ENCODE measurements at regions not wholly inside any gene's neighbourhood (a gene's known extent, or its start where the extent isn't known, plus 50 kb on each side); places are given as distances from the start of the nearest gene placed in this dataset.
"Not testable (repeated sequence)": the region's sequence is repeated elsewhere in the genome, so short reads cannot be mapped to it uniquely, and the experiment has no call there.

DNA sequence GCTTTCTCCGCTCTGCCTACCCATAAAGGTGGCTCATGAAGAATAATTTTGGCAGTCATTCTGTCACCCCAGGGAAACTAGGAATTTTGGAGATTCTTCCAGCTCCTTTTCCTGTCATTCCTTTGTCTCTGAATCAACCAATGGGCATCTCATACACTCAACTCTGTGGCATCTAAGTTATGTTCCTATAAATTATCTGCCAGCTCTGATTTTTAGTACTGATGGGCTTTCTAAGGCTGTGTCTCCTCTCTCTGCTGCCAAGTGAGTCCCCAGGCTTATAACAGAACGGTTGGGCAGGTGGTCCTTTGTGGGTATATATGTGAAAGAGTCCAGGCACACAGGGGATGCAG, 226.8 kb downstream of the NMUR2 start:
- DNase-seq (ENCODE audit: low spot score), result no peak

DNA sequence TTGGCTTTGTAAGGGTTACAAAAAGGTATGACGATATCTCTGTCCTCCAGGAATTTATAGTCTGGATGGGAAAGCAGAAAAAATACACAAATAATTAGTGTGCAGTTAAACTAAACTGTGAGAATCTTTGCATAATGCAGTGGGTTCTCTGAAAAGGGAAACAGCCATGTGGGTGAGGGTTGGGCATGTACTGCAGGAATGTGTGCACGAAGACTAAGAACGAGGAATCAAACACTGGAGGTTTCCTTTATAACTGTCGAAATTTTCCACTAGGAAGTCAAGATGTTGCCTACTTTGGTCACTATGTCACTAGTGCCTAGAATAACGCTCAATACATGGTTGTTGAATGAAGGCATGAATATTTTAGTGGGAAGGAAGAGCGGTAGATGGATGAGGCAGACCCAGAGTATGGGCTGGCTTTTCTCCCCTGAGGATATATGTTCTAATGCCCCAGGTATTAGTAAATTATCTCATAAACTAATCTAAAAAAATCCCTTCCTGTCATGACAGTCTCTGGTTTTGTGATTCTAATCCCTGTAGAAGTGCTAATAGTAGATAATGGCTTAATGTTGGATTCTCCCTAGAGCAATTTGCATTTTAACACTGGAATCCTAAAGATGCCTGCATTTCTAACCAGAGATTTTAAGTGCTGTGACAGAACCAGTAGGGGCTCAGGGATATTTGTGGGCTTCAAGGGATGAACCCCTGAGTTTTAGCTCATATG, 227.3 kb downstream of the NMUR2 start:
- DNase-seq (ENCODE audit: low spot score), result no peak

- DNase-seq (ENCODE audit: low spot score), result no peak
Measured at GRCh38 chr5:152171888-152172287, 233.2 kb downstream of the NMUR2 start.

- no peak for DNase-seq (ENCODE audit: low spot score)
Measured at GRCh38 chr5:152170350-152170749, 234.7 kb downstream of the NMUR2 start.

DNA sequence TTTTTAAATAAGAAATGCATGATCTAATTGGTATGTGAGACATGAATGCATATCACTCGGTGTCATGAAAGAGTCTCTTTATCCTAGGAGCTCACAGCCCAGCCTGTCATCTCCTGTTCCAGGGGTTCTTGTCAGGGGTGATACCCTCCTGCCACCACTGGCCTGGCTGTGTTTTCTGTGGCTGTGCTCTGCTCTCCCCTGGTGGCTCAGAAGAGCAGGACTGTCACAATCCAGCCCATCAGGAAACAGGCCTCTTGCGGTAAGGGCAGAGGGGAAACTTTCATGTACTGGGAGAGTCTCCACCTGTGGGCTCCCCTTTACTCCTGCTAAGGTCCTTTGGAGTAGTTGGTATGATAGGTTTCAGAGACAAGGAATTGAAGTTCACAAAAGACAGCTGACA, 240.2 kb upstream of the GLRA1 start:
- DNase-seq (ENCODE audit: low spot score), result no peak

GRCh38 chr5:152159894-152160293, 235.2 kb upstream of the GLRA1 start:
- not testable (repeated sequence) for DNase-seq (ENCODE audit: low spot score)

DNA sequence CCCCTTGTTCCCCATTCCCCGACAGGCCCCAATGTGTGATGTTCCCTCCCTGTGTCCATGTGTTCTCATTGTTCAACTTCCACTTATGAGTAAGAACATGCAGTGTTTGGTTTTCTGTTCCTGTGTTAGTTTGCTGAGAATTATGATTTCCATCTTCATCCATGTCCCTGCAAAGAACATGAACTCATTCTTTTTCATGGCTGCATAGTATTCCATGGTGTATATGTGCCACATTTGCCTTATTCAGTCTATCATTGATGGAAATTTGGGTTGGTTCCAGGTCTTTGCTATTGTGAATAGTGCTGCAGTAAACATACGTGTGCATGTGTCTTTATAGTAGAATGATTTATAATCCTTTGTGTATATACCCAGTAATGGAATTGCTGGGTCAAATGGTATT, 229.8 kb upstream of the GLRA1 start:
- not testable (repeated sequence) for DNase-seq (ENCODE audit: low spot score)

- DNase-seq (ENCODE audit: low spot score), result no peak
Measured at GRCh38 chr5:152151940-152152339, 227.3 kb upstream of the GLRA1 start.

DNA sequence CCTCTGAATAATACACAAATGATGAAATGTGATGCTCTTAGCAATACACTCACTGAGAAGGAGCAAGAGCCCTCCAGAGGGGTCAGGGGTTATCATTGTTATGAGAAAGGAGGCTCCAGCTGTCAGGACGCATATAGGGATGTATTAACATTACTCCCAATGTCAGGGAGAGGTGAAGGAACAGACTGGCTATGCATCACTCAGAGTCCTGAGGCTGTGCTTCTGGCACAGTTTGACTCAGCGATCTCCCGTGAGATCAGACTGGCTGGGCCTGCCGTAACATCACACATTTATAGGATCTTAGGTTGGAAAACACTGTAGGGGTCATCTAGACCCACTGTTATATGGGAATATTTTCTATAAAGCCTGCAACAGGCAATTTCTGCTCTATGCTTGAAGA, 226.5 kb upstream of the GLRA1 start:
- no peak for DNase-seq (ENCODE audit: low spot score)

- no peak for DNase-seq (ENCODE audit: low spot score)
Measured at GRCh38 chr5:152147286-152147685, 222.6 kb upstream of the GLRA1 start.

GRCh38 chr5:152146566-152146965, 221.9 kb upstream of the GLRA1 start:
- no peak for DNase-seq (ENCODE audit: low spot score)

- no peak for DNase-seq (ENCODE audit: low spot score)
Measured at GRCh38 chr5:152144556-152144955, 219.9 kb upstream of the GLRA1 start.

- DNase-seq (ENCODE audit: low spot score), result no peak
Measured at GRCh38 chr5:152144030-152144429, 219.4 kb upstream of the GLRA1 start.

GRCh38 chr5:152142840-152143469, 218.3 kb upstream of the GLRA1 start:
- peak; percentile 36 for DNase-seq (ENCODE audit: low spot score)

GRCh38 chr5:152140347-152140746, 215.7 kb upstream of the GLRA1 start:
- no peak for DNase-seq (ENCODE audit: low spot score)

DNA sequence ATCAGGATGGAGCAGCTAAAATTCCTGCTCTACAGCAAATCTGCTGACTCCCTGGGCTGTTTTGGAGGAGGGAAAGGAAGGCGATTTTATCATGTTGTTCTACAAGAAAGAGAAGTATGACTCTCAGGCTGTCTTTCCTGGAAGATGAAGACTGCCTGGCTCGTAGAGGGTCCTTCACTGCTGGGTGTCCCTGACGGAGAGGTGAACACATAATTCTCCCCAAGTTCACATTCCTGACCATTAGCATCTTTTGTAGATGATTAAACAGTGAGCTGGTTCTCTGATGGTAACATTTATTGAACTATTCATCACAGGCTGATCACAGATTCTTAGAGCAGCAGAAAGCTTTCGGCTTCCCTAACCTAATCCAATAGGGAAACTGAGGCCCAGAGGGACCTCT, 212.4 kb upstream of the GLRA1 start:
- no peak for DNase-seq (ENCODE audit: low spot score)

DNA sequence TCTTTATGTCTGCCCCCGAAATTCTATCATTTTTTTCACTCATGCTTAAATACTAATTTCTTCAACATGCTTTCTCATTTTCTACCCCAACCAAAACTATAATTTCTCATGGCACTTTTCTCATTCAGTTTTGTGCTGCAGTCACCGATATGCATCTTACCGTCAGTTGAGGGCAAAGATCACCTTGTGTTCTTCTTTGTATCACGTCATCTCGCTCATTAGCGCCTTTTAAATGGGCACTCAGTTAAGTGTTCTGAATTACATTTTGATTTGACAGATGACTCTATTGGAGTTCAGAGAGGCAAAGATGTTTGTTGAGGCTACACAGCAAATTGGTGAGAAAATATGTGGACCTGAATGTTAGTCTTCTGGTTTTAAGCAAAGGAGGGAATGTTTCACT, 211.7 kb upstream of the GLRA1 start:
- no peak for DNase-seq (ENCODE audit: low spot score)

GRCh38 chr5:152135827-152136226, 211.2 kb upstream of the GLRA1 start:
- no peak for DNase-seq (ENCODE audit: low spot score)

- no peak for DNase-seq (ENCODE audit: low spot score)
Measured at GRCh38 chr5:152125661-152126205, 201.1 kb upstream of the GLRA1 start.

DNA sequence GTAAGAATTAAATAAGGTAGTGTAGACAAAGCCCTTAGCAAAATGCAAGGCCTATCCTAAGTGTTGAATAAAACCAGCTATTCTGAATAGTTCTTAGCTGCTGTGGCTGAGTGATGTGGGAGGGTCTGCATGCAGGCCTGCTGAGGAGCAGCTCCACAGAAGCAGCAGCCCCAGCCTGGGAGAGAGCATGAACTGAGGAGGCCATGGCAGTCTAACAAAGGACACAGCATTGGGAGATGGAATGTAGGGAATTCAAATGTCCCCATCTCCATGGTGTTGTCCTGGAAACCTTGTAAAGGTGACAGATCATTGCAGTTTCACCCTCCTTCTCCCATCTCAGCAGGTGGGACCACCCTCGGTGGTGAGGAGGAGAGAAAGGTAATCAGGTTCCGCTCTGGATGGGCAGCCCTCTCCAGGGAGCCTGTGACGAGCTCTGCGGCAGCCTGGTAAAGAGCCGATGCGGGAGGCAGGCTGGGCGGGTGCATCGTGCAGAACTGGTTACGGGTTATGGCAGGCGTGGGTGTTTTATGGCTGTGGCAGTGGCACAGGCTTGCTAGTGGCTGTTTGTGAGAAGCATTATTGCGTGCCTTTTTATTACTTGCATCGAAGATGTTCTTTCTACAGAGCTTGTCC, 199.9 kb upstream of the GLRA1 start:
- DNase-seq (ENCODE audit: low spot score), result no peak

DNA sequence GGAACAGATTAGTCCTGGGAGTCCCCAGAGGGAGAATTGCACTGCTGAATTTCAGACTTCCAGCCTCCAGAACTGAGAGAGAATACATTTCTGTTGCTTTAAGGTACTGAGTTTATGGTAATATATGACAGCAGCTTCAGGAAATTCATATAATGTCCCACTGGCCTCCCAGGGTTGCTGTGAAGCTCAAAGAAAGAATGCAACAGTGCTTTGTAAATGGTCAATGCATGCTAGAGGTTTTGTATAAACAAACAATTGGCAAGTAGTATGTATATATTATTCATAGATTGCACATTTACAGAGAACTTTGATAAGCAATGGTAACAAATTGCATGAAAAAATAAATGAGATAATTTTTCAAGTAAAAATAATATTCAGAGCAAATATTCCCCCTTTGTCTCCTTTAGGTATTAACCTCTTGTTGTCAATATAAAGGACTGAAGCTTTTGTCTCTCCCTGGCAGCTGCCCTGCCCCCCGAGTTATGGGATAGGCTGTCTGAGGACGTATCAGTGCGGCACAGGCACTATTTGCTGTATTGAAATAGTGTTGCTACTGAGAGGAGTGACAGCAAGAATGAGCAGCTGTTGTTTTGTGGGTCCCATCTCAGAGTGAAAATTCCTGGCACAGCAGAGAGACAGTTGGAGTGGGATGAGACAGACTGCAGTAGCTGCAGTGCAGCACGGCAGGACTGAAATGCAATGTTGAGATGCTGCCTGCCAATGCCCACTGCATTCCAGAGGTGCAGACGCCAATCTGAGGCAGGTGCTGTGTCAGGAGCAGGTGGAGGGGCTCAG, 194.2 kb upstream of the GLRA1 start:
- DNase-seq (ENCODE audit: low spot score), result no peak

DNA sequence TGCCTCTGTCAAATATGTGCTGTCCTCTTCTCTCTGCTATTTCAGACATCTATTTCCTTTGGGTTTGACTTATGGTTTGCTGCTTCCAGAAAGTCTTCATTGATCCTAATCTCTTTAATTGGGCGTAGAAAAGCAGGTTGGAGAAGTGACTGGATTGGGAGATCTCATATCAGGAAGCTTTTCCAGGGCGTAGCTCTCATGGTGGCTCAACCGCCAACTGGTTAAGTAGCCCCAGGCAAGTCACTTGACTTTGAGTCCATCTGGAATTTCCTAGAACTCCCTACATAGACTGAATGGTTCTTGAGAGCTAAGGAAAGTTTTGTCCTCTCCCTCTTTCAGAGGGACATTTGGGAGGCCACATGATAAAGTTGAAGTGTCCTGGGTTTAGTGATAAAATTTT, 192.3 kb upstream of the GLRA1 start:
- DNase-seq (ENCODE audit: low spot score), result no peak

DNA sequence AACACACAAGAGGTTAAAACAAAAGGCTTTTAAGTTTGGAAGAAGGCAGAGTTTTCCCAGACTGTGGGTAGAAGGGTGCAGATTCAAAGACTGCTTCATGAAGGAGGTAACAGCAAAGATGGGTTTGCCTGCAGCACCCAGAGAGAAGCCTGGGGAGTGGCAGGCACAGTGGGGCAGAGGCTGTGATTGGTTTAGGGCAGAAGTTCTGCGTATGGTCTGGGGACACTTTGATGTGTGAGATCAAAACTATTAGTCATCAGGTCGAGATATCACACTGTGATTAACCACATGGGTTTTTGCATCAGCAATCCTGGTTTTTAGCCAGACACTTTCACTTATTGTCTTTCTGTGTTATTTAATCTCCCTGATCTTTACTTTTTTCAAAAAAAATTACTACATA, 188.8 kb upstream of the GLRA1 start:
- peak; percentile 2 for DNase-seq (ENCODE audit: low spot score)
